T-helper 17 cell (primary cell): ENCODE measurements at regions not wholly inside any gene's neighbourhood (a gene's known extent, or its start where the extent isn't known, plus 50 kb on each side); places are given as distances from the start of the nearest gene placed in this dataset.
A peak's percentile ranks its signal among the peaks of the same experiment; 100 is the strongest.

Experiments
- ATAC-seq: fragments of 150-1000 bp; cut with Tn5 transposase; 2 replicates; pipeline ENCODE4 v1.10.0; 2021; ENCODE audit warnings: mild to moderate bottlenecking, moderate library complexity
- DNase-seq, 3 donors: peaks; one replicate each; pipeline versions ENCODE4 v3.0.0 to v3.0.0-alpha.2; 2020 to 2021
- H3K9me3 ChIP-seq: one replicate; pipeline ENCODE4 v1.7.0; 2013; ENCODE audit warnings: low read length, mild to moderate bottlenecking; ENCODE audit not compliant: control insufficient read depth, poor library complexity, severe bottlenecking
- H3K27ac Mint-ChIP-seq: one replicate; pipeline ENCODE4 v1.8.0; 2022; ENCODE audit warnings: mild to moderate bottlenecking, moderate library complexity, mixed read lengths
- H3K27me3 Mint-ChIP-seq: one replicate; pipeline ENCODE4 v1.8.0; 2022; ENCODE audit warnings: mixed read lengths
- H3K36me3 Mint-ChIP-seq: one replicate; pipeline ENCODE4 v1.8.0; 2022; ENCODE audit warnings: low read depth, mixed read lengths
- H3K4me1 Mint-ChIP-seq: one replicate; pipeline ENCODE4 v1.8.0; 2022; ENCODE audit warnings: mild to moderate bottlenecking, mixed read lengths
- H3K4me3 Mint-ChIP-seq: one replicate; pipeline ENCODE4 v1.8.0; 2022; ENCODE audit warnings: mild to moderate bottlenecking, moderate library complexity, mixed read lengths

- H3K4me1 Mint-ChIP-seq, result peaks cover 15% of the 10 kb centered on the region
- no peaks in the 10 kb centered on the region for H3K27me3 Mint-ChIP-seq
- H3K27ac Mint-ChIP-seq, result peak overlapping the region; percentile 6
- no peak for ATAC-seq
- no peaks in the 10 kb centered on the region for H3K9me3 ChIP-seq
- DNase-seq, result no peak
- peaks cover 3% of the 10 kb centered on the region for H3K36me3 Mint-ChIP-seq
- H3K4me3 Mint-ChIP-seq, result no peak overlapping the region
Observed at GRCh38 chr12:131489718-131490117, 221.2 kb upstream of the SFSWAP start.

GRCh38 chr12:131491155-131491554 is 219.7 kb upstream of the SFSWAP start:
- ATAC-seq, result no peak
- no peaks in the 10 kb centered on the region for H3K27me3 Mint-ChIP-seq
- H3K27ac Mint-ChIP-seq, result no peak overlapping the region
- H3K36me3 Mint-ChIP-seq, result peaks cover 3% of the 10 kb centered on the region
- no peak for DNase-seq
- no peaks in the 10 kb centered on the region for H3K9me3 ChIP-seq
- peaks cover 13% of the 10 kb centered on the region for H3K4me1 Mint-ChIP-seq
- H3K4me3 Mint-ChIP-seq, result no peak overlapping the region

GRCh38 chr12:131491916-131492490 is 218.9 kb upstream of the SFSWAP start:
- no peak overlapping the region for H3K4me3 Mint-ChIP-seq
- ATAC-seq (no peak), DNase-seq (no peak)
- H3K4me1 Mint-ChIP-seq, result peaks cover 13% of the 10 kb centered on the region
- no peaks in the 10 kb centered on the region for H3K27me3 Mint-ChIP-seq
- peaks cover 3% of the 10 kb centered on the region for H3K36me3 Mint-ChIP-seq
- H3K9me3 ChIP-seq, result no peaks in the 10 kb centered on the region
- H3K27ac Mint-ChIP-seq, result no peak overlapping the region

- Mint-ChIP-seq H3K4me3 (no peak overlapping the region), H3K4me1 (peaks cover 2% of the 10 kb centered on the region), H3K27me3 (peaks cover 2% of the 10 kb centered on the region), H3K27ac (no peak overlapping the region), H3K36me3 (peaks cover 3% of the 10 kb centered on the region)
- no peak for DNase-seq
- no peaks in the 10 kb centered on the region for H3K9me3 ChIP-seq
- ATAC-seq, result no peak
Observed at GRCh38 chr12:131493068-131493826, 217.6 kb upstream of the SFSWAP start.

GRCh38 chr12:131494216-131494615 is 216.7 kb upstream of the SFSWAP start:
- Mint-ChIP-seq H3K4me3 (no peak overlapping the region), H3K27ac (no peak overlapping the region), H3K4me1 (peaks cover 2% of the 10 kb centered on the region), H3K27me3 (peaks cover 7% of the 10 kb centered on the region), H3K36me3 (peaks cover 3% of the 10 kb centered on the region)
- ATAC-seq (no peak), DNase-seq (no peak)
- no peaks in the 10 kb centered on the region for H3K9me3 ChIP-seq

GRCh38 chr12:131494741-131495524 is 216.0 kb upstream of the SFSWAP start:
- Mint-ChIP-seq H3K27ac (no peak overlapping the region), H3K4me1 (no peaks in the 10 kb centered on the region), H3K27me3 (peaks cover 7% of the 10 kb centered on the region), H3K4me3 (no peak overlapping the region), H3K36me3 (peaks cover 3% of the 10 kb centered on the region)
- ATAC-seq (no peak), DNase-seq (no peak)
- no peaks in the 10 kb centered on the region for H3K9me3 ChIP-seq

- Mint-ChIP-seq H3K27me3 (peaks cover 7% of the 10 kb centered on the region), H3K27ac (no peak overlapping the region), H3K4me1 (no peaks in the 10 kb centered on the region), H3K36me3 (no peaks in the 10 kb centered on the region), H3K4me3 (no peak overlapping the region)
- no peak for DNase-seq
- H3K9me3 ChIP-seq, result no peaks in the 10 kb centered on the region
- no peak for ATAC-seq
Observed at GRCh38 chr12:131497966-131498365, 212.9 kb upstream of the SFSWAP start.

GRCh38 chr12:131499160-131499863 is 211.6 kb upstream of the SFSWAP start:
- peaks cover 7% of the 10 kb centered on the region for H3K27me3 Mint-ChIP-seq
- DNase-seq (no peak), ATAC-seq (no peak)
- no peaks in the 10 kb centered on the region for H3K4me1 Mint-ChIP-seq
- no peaks in the 10 kb centered on the region for H3K9me3 ChIP-seq
- no peaks in the 10 kb centered on the region for H3K36me3 Mint-ChIP-seq
- no peak overlapping the region for H3K27ac Mint-ChIP-seq
- H3K4me3 Mint-ChIP-seq, result no peak overlapping the region

- no peak for ATAC-seq
- no peaks in the 10 kb centered on the region for H3K4me1 Mint-ChIP-seq
- no peak overlapping the region for H3K4me3 Mint-ChIP-seq
Observed at GRCh38 chr12:131499864-131500190, 211.1 kb upstream of the SFSWAP start.

GRCh38 chr12:131500564-131500963 is 210.3 kb upstream of the SFSWAP start:
- ATAC-seq (no peak), DNase-seq (no peak)
- Mint-ChIP-seq H3K4me1 (no peaks in the 10 kb centered on the region), H3K36me3 (no peaks in the 10 kb centered on the region), H3K27ac (no peak overlapping the region), H3K27me3 (peaks cover 7% of the 10 kb centered on the region), H3K4me3 (no peak overlapping the region)
- H3K9me3 ChIP-seq, result no peaks in the 10 kb centered on the region

More at GRCh38 chr12:131499864-131500190, 211.1 kb upstream of the SFSWAP start:
- Mint-ChIP-seq H3K27ac (no peak overlapping the region), H3K27me3 (peaks cover 7% of the 10 kb centered on the region), H3K36me3 (no peaks in the 10 kb centered on the region)
- DNase-seq, result no peak
- H3K9me3 ChIP-seq, result no peaks in the 10 kb centered on the region

GRCh38 chr12:131505561-131505960 is 205.3 kb upstream of the SFSWAP start:
- ATAC-seq, result no peak
- no peak for DNase-seq
- Mint-ChIP-seq H3K27ac (no peak overlapping the region), H3K4me1 (no peaks in the 10 kb centered on the region), H3K27me3 (peaks cover 4% of the 10 kb centered on the region), H3K36me3 (no peaks in the 10 kb centered on the region), H3K4me3 (no peak overlapping the region)
- H3K9me3 ChIP-seq, result no peaks in the 10 kb centered on the region

- Mint-ChIP-seq H3K4me1 (peaks cover 6% of the 10 kb centered on the region), H3K27ac (no peak overlapping the region), H3K36me3 (no peaks in the 10 kb centered on the region), H3K4me3 (no peak overlapping the region), H3K27me3 (peaks cover 4% of the 10 kb centered on the region)
- no peak for DNase-seq
- ATAC-seq, result no peak
- no peaks in the 10 kb centered on the region for H3K9me3 ChIP-seq
Observed at GRCh38 chr12:131506426-131506825, 204.5 kb upstream of the SFSWAP start.

GRCh38 chr12:131507094-131507493 is 203.8 kb upstream of the SFSWAP start:
- ATAC-seq (no peak), DNase-seq (no peak)
- no peaks in the 10 kb centered on the region for H3K36me3 Mint-ChIP-seq
- no peak overlapping the region for H3K4me3 Mint-ChIP-seq
- H3K9me3 ChIP-seq, result no peaks in the 10 kb centered on the region
- peaks cover 4% of the 10 kb centered on the region for H3K27me3 Mint-ChIP-seq
- no peak overlapping the region for H3K27ac Mint-ChIP-seq
- H3K4me1 Mint-ChIP-seq, result peaks cover 9% of the 10 kb centered on the region
